ENCODE measurements at regions not wholly inside any gene's neighbourhood (a gene's known extent, or its start where the extent isn't known, plus 50 kb on each side); places are given as distances from the start of the nearest gene placed in this dataset.

DNA sequence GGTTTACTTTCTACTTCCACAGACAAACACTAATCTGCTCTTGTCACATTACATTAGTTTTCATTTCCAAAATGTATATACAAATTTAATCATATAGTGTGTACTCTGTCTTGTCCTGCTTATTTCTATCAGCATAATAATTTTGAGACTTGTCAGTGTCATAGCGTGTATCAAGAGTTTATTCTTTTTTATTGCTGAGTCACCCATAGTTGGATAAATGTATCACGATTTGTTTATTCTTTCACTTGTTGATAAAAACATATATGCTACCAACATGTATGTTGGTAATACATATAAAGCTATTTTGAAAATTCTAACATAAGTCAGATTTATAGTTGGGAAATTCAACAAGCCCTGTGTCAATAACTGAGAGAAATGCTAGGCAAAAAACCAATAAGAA is 261.2 kb downstream of the TRAM1L1 start:
- no peak for TF ChIP-seq POLR2A (IDR thresholded peaks at IDR 0.05; ENCODE audit: low read depth)
- TF ChIP-seq, protein P1, sequence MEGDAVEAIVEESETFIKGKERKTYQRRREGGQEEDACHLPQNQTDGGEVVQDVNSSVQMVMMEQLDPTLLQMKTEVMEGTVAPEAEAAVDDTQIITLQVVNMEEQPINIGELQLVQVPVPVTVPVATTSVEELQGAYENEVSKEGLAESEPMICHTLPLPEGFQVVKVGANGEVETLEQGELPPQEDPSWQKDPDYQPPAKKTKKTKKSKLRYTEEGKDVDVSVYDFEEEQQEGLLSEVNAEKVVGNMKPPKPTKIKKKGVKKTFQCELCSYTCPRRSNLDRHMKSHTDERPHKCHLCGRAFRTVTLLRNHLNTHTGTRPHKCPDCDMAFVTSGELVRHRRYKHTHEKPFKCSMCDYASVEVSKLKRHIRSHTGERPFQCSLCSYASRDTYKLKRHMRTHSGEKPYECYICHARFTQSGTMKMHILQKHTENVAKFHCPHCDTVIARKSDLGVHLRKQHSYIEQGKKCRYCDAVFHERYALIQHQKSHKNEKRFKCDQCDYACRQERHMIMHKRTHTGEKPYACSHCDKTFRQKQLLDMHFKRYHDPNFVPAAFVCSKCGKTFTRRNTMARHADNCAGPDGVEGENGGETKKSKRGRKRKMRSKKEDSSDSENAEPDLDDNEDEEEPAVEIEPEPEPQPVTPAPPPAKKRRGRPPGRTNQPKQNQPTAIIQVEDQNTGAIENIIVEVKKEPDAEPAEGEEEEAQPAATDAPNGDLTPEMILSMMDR (IDR thresholded peaks at IDR 0.05) = no peak
- no peak for TF ChIP-seq EP300 (IDR thresholded peaks at IDR 0.05)
- TF ChIP-seq POLR2AphosphoS5 (IDR thresholded peaks at IDR 0.05) = no peak

Measured in esophagus muscularis mucosa (tissue), 4 donors.